RWPE2 (cell line): ENCODE measurements at regions not wholly inside any gene's neighbourhood (a gene's known extent, or its start where the extent isn't known, plus 50 kb on each side); places are given as distances from the start of the nearest gene placed in this dataset.

ENCODE experiments used
- ATAC-seq: fragments of 200-7000 bp; cut with Tn5 transposase; 3 replicates; pipeline ENCODE4 v1.9.1; 2021; ENCODE audit warnings: low read depth
- DNase-seq: peaks from one replicate; pipeline ENCODE4 v3.0.0-alpha.2; 2020; ENCODE audit warnings: low spot score
- H3K27ac ChIP-seq: fragments of 450-650 bp; 2 replicates; pipeline ENCODE4 v1.5.1; 2017; ENCODE audit warnings: mild to moderate bottlenecking; ENCODE audit not compliant: poor library complexity, severe bottlenecking
- H3K27me3 ChIP-seq: fragments of 250-450 bp; sonication (Bioruptor Pico); 2 replicates; pipeline ENCODE4 v1.5.1; 2021; ENCODE audit warnings: mild to moderate bottlenecking, moderate library complexity; ENCODE audit not compliant: insufficient read depth, poor library complexity, severe bottlenecking
- H3K36me3 ChIP-seq: fragments of 250-450 bp; sonication (Bioruptor Pico); 2 replicates; pipeline ENCODE4 v1.5.1; 2020; ENCODE audit warnings: low read depth, mild to moderate bottlenecking, moderate library complexity
- H3K4me1 ChIP-seq: fragments of 250-450 bp; sonication (Bioruptor Pico); 2 replicates; pipeline ENCODE4 v1.5.1; 2021; ENCODE audit warnings: mild to moderate bottlenecking, moderate library complexity; ENCODE audit not compliant: insufficient read depth, poor library complexity, severe bottlenecking
- H3K4me3 ChIP-seq: fragments of 250-450 bp; sonication (Bioruptor Pico); 2 replicates; pipeline ENCODE4 v1.5.1; 2021; ENCODE audit warnings: mild to moderate bottlenecking, moderate library complexity; ENCODE audit not compliant: severe bottlenecking
- H3K9me3 ChIP-seq: fragments of 250-450 bp; sonication (Bioruptor Pico); 2 replicates; pipeline ENCODE4 v1.5.1; 2021; ENCODE audit warnings: mild to moderate bottlenecking, moderate library complexity; ENCODE audit not compliant: severe bottlenecking
- CTCF ChIP-seq: fragments of 450-650 bp; IDR thresholded peaks from one replicate; pipeline ENCODE4 v1.5.1; 2017; ENCODE audit warnings: mild to moderate bottlenecking, moderate library complexity; ENCODE audit not compliant: poor library complexity, severe bottlenecking

GRCh38 chr6:121639021-121639420 is 203.6 kb downstream of the GJA1 start:
- Histone ChIP-seq H3K4me1 (no peaks in the 10 kb centered on the region), H3K9me3 (no peaks in the 10 kb centered on the region), H3K4me3 (no peak overlapping the region), H3K27ac (no peak overlapping the region), H3K36me3 (no peaks in the 10 kb centered on the region), H3K27me3 (no peaks in the 10 kb centered on the region)
- ATAC-seq (no peak), DNase-seq (no peak)
- TF ChIP-seq CTCF, result no peak

- no peaks in the 10 kb centered on the region for H3K27me3 ChIP-seq
- H3K9me3 ChIP-seq, result no peaks in the 10 kb centered on the region
- no peak overlapping the region for H3K4me3 ChIP-seq
- ATAC-seq (no peak), DNase-seq (no peak)
- no peaks in the 10 kb centered on the region for H3K36me3 ChIP-seq
- TF ChIP-seq CTCF, result no peak
- no peaks in the 10 kb centered on the region for H3K4me1 ChIP-seq
- no peak overlapping the region for H3K27ac ChIP-seq
These were observed 205.7 kb downstream of the GJA1 start for GRCh38 chr6:121641158-121641557.

GRCh38 chr6:121645100-121645745 is 209.8 kb downstream of the GJA1 start:
- no peak for ATAC-seq
- Histone ChIP-seq H3K4me1 (no peaks in the 10 kb centered on the region), H3K4me3 (no peak overlapping the region), H3K9me3 (no peaks in the 10 kb centered on the region), H3K27me3 (no peaks in the 10 kb centered on the region), H3K27ac (no peak overlapping the region), H3K36me3 (no peaks in the 10 kb centered on the region)
- DNase-seq, result no peak
- no peak for TF ChIP-seq CTCF

GRCh38 chr6:121647905-121648304 is 212.5 kb downstream of the GJA1 start:
- H3K4me1 ChIP-seq, result no peaks in the 10 kb centered on the region
- no peak for DNase-seq

More at GRCh38 chr6:121647905-121648304, 212.5 kb downstream of the GJA1 start:
- no peak overlapping the region for H3K4me3 ChIP-seq
- H3K36me3 ChIP-seq, result no peaks in the 10 kb centered on the region
- H3K9me3 ChIP-seq, result no peaks in the 10 kb centered on the region
- H3K27ac ChIP-seq, result no peak overlapping the region
- no peaks in the 10 kb centered on the region for H3K27me3 ChIP-seq
- no peak for TF ChIP-seq CTCF
- ATAC-seq, result no peak
